RKO (cell line): ENCODE measurements at regions not wholly inside any gene's neighbourhood (a gene's known extent, or its start where the extent isn't known, plus 50 kb on each side); places are given as distances from the start of the nearest gene placed in this dataset.
"Not testable (repeated sequence)": the region's sequence is repeated elsewhere in the genome, so short reads cannot be mapped to it uniquely, and the experiment has no call there.

Experiments used
- DNase-seq: peaks from one replicate; pipeline ENCODE4 v3.0.0-alpha.2; 2016; ENCODE audit warnings: low spot score

- DNase-seq = no peak
Observed at GRCh38 chr5:71771191-71771590, 52.1 kb downstream of the CARTPT start.

GRCh38 chr5:71778678-71779276, 59.7 kb downstream of the CARTPT start:
- DNase-seq = peak; percentile 46

DNA sequence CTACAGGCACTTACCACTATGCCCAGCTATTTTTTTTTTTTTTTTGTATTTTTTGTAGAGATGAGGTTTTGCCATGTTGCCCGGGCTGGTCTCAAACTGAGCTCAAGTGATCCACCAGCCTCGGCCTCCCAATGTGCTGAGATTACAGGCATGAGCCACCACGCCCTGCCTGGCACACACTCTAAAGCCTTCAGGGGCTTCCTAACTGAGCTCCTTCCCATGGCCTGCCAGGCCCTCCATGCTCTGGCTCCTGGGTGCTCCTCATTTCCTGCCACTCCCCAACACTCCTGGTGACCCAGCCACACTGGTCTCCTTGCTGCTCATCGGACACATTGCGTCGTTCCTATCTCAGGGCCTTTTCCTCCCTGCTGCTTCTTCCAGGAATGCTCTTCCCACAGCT, 61.5 kb downstream of the CARTPT start:
- no peak for DNase-seq

DNA sequence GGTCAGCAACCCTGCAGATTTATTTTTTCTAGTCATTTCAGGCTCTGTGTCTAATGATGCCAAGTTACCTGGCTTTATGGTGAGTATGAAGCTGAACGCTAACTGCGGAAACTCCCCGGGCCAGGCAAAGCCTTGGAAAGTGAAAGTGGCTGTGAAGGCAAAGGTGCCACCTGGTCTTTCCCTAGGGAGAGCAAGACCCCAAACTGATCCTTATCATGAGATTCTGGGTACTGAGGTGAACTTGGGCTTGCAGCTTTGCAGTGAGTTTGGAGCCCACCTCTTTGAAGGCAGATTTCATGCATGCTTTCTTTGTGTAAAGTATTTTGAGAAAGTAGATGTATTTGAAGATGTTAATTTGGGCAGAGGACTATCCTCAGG, 63.3 kb downstream of the CARTPT start:
- DNase-seq = no peak

DNA sequence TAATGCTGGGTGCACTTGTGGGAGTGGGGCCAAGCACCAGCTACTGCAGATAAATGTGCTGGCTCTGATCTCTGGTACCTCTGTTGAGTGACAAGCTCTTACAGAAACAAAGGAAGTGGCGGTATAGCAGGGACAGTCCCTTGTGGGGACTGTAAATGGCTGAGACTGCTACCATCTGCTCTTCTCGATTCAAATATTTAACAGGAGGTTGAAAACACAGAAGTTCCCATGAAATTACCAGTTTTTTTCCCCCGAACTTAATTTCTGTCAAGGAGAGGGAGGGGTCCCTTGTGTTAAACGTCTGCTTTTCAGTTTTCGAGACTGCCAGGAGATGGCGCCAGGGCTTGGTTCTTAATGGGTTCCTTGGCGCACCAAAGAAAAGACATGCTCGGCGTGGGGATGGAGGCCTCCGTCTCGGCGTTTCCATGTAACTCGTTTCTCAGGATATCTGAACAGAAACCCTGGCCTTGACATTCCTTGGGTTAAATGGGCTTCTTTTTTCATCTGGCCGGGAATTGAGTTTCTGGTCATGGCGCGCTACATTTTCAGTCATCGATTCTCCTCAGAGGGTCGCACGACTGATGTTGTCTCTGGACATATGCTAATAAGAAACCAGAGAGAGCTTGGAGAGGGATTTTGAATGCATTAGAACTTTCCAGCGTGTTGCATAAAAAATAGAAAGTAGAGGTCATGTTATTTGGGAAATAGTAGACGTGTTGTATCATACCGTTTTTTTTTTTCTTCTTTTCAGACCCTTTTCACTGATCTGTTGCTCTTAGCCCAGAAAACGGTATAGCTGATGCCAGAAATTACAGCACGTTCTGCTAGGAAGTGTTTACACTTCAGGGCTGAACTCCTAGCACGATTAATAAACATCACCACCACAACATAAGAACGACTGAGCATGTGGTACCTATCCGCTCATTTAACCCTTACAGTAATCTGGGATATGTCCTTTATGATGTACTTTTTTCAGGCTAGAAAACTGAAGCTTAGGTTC, 64.0 kb downstream of the CARTPT start:
- no peak for DNase-seq

- no peak for DNase-seq
Observed at GRCh38 chr5:71783891-71784290, 64.8 kb downstream of the CARTPT start.

- no peak for DNase-seq
Observed at GRCh38 chr5:71786337-71787055, 67.4 kb downstream of the CARTPT start.

- no peak for DNase-seq
Observed at GRCh38 chr5:71788794-71789193, 69.7 kb downstream of the CARTPT start.

- DNase-seq = no peak
Observed at GRCh38 chr5:71789746-71790145, 70.7 kb downstream of the CARTPT start.

- no peak for DNase-seq
Observed at GRCh38 chr5:71790433-71790832, 71.4 kb downstream of the CARTPT start.

GRCh38 chr5:71792041-71792440, 73.0 kb downstream of the CARTPT start:
- not testable (repeated sequence) for DNase-seq

DNA sequence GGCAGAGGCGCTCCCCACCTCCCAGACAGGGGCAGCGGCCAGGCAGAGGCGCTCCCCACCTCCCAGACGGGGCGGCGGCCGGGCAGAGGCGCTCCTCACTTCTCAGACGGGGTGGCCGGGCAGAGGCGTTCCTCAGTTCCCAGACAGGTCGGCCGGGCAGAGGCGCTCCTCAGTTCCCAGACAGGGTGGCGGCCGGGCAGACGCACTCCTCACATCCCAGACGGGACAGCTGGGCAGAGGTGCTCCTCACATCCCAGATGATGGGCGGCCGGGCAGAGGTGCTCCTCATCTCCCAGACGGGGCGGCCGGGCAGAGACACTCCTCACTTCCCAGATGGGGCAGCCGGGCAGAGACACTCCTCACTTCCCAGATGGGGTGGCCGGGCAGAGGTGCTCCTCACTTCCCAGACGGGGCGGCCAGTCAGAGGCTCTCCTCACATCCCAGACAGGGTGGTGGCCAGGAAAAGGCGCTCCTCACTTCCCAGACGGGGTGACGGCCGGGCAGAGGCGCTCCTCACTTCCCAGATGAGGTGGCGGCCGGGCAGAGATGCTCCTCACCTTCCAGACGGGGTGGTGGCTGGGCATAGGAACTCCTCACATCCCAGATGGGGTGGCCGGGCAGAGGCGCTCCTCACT, 75.1 kb downstream of the CARTPT start:
- no peak for DNase-seq

- DNase-seq = no peak
Observed at GRCh38 chr5:71802673-71803072, 83.6 kb downstream of the CARTPT start.

DNA sequence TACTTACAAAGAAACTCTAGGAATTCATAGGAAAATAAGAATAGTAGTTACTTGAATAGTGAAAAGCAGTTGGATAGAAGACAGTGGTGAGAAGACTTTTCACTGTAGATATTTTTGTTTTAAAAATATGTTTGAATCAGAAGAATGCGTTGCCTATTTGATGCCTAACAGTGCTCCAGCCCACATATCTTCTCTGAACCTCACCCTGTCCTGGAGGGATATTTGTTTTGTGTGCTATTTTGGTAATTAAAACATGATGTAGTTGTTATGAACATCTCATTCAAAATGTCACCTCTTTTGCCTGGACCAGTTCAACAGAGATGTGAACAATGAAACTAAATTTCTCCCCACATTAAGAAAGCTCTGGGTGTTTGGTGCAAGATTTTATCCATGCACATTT, 87.6 kb downstream of the CARTPT start:
- no peak for DNase-seq

GRCh38 chr5:71807909-71808308, 88.8 kb downstream of the CARTPT start:
- no peak for DNase-seq

DNA sequence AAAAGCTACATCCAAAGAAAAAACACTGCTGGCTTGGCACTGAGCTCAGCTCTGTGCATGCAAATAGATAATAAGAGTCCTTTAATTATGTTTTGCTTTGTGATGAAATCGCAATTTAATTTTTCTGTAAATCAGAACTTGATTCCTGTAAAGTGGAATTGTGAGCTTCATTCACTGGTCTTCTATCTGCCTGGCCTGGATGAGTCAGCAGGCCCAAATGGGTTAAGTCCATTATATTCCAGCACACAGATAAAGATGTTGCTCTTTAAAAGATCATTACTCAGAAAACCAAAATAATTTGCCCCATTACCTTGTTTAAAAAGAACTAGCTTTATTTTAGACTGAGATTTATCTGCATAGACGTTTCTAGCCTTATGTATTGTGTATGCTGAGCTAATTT, 90.4 kb downstream of the CARTPT start:
- DNase-seq = no peak

- no peak for DNase-seq
Observed at GRCh38 chr5:71810023-71810422, 90.9 kb downstream of the CARTPT start.

DNA sequence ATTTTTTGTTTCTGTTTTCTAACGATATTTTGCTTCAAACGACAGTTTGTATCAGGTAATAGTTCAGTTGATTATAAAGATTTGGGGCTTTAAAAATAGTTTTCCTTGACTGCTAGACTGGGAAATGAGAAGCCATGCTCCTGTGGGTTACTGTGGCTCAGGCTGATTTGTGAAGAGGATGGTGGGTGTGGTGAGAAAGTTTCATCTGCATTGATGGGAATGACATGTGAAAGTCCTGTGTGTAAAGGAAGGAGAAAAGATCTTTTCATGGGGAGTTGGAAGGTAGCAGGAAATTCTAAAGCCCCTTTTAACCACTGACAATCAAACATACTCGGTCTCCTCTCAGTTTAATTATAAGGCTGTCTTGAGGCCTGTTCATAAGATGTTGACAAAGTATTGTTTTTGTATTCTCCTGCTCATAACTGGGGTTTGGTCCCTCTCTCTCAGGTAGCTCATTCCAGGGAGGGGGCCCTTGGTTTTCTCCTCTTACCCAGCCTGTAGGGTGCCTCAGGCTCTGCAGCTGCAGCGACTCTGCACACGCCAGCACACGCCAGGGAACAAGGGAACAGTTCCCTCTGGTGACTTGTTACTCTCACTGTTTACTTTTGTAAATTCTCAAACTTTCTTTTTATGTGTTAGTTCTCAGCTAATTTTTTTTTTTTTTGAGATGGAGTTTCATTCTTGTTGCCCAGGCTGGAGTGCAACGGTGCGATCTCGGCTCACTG, 91.6 kb downstream of the CARTPT start:
- no peak for DNase-seq

DNA sequence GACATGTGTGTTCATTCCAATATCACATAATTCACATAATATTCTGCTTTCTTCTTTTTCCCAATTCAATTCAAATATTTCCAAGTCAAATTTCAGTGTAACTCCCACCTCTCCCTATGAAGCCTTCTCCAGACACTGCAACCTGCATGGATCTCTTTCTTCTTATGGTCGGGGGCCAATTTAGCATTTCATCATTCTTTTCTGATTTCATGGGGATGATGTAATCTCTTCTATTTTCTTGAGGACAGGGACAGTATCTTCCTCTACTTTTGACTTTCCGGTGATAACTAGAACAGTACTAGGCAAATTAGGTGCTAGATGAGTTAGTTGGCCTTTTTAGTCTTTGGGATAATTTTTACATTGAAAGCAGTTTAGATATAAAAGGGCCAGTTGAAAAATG, 92.7 kb downstream of the CARTPT start:
- DNase-seq = no peak

- no peak for DNase-seq
Observed at GRCh38 chr5:71816307-71816706, 97.2 kb downstream of the CARTPT start.

- no peak for DNase-seq
Observed at GRCh38 chr5:71817891-71818290, 98.8 kb downstream of the CARTPT start.

GRCh38 chr5:71821029-71821428, 102.0 kb downstream of the CARTPT start:
- no peak for DNase-seq
